ENCODE measurements at regions not wholly inside any gene's neighbourhood (a gene's known extent, or its start where the extent isn't known, plus 50 kb on each side); places are given as distances from the start of the nearest gene placed in this dataset.

GRCh38 chr14:96617635-96618034, 115.5 kb downstream of the PAPOLA start:
- no peak for DNase-seq

DNA sequence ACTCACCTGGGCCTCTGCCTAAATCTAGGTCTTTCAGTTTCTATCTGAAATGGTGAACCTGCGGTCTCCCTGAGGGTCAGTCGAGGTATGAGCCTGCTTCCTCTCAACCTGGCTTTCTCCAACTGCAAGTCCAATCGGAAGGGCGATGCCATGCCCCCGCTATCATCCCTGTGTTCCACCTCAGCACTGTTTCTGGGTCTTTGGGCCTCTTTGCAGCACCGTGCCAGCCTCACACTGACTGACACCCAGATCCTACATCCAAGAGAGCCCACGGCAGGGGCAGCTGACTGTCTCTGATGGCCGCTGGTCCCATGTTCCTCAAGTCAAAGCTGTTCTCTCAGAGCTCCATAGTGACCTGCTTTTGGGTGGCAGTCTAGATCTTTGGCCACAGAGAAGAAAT, 120.7 kb downstream of the PAPOLA start:
- DNase-seq: peak; percentile 43

DNA sequence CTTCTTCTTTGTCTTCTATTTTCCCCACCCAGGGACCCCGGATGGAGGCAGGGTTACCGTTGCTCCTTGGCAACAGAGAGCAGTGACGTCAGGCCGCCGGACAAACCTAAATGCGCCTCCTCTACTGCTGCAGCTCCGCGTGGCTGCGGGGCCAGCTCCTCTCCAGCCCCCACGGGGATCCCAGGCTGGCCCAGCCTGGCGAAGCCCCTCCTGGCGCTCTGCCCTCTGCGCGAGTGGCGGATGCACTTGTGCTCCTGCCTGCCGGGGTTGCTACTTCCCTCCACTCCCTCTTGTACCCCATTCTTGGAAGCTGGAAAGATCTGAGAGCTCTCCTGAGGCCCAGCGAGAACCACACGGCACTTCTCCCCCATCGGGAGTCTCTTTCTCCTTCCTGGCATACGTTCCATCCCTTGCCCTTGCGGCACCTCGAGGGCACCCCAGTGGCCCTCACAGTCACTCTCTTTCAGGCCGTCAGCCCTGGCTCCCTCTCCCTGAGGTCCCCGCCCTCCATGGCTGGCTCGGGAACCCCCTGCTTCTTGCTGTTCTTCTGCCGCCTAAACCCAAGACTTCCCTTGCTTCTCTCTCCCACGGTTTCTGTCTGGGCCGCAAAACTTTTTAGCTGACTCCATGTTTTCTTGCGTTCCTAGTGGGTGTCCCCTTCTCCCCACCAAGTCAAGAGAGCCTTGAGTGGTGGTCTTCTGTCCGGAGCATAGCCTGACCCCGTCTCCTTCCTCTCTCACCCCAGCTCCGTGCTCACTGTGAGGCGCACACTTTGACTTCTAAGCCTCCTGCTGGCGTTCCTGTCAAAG, 121.7 kb downstream of the PAPOLA start:
- peak; percentile 22 for DNase-seq

GRCh38 chr14:96624661-96625425, 122.7 kb downstream of the PAPOLA start:
- DNase-seq: peak; percentile 47

- peak; percentile 47 for DNase-seq
Measured at GRCh38 chr14:96625426-96625985, 123.3 kb downstream of the PAPOLA start.

DNA sequence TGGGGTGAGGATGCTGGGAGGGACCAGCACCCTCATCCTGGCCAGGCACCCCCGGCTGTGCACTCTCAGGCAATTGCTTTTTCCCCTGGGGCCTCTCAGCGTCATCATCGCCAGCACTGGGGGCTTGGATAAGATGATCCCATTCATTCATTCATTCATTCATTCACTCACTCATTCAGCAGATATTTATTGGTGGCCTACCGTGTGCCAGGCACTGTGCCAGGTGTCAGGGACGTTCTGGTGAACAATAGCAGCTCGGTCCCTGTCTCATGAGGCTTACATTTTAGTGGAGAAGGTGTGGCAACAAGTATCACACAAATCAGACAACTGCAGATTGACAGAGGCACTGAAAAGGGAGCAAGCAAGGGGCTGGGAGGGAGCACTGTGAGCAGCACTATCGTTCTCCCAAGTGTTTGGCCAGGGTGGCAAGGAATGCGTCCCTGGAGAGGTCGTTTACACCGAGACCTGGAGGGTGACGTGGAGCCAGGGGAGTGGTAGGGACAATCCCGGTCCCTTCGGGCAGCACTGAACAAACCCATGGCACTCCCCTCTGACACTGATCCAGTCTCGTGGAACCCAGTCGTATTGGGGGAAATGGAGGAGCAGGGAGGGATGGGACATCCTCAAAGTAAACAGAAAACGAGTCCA, 124.1 kb downstream of the PAPOLA start:
- peak; percentile 37 for DNase-seq

DNA sequence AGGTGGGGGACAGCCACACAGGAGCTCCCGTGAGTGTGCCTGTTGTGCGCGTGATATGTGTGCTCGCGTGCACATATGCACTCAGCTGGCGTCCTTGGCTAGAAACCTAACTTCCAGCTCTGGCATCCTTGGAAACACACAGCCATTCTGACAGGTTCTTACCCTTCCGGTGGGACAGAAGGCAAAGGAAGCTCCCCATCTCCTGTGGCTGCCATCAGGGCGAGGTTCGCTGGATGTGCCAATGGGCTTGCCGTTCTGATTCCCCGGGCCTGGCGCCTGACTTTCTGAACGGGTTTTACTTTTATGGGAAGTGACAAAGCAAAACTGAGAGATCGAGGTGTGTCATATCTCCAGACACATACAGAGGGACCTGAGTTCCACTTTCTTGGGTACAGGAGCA, 124.7 kb downstream of the PAPOLA start:
- peak; percentile 38 for DNase-seq

- no peak for DNase-seq
Measured at GRCh38 chr14:96627386-96627785, 125.2 kb downstream of the PAPOLA start.

DNA sequence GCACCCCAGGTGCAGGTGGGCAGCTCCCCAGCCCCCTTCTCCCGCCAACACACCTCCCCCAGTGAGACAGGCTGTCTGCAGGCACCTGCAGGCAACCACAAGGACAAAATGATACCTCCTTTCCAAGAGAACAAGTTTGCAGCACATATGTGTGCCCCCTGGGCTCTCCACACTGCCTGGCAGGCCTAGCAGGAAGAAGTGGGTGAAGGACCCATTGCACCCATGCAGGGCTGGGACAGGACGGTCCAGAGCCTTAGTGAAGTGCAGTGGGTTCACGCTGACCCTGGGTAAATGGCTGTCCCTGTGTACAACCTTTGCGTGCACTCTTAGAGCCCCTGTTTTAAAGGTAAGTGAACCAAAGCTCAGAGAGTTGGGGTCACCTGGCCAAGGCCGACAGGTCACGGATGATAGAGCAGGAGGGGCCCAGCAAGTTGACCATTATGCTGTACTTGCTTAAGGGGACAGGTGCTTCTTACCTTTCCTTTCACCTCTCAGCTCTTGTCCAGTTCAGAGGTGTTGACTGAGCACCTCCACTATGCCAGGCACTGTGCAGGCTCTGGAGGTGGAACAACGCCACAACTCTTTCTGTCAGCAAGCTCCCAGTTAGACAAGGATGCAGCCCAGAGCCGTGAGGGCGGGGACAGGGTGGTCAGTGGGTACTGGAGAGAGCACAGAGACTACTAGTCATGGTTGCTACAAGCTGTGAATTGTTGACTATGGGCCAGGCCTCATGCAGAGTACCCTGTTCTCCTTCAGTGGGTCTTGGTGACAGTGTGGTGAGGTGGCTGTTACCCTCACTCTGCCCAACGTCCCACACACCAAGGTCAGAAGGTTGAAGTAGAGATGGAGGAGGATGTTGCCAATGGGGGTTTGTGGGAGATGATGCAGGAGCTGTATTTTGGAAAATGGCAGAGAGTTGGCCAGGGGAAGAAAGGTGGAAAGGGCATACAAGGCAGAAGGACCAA, 125.9 kb downstream of the PAPOLA start:
- peak; percentile 37 for DNase-seq

GRCh38 chr14:96629082-96629481, 126.9 kb downstream of the PAPOLA start:
- DNase-seq: peak; percentile 32

GRCh38 chr14:96629558-96630222, 127.5 kb downstream of the PAPOLA start:
- DNase-seq: peak; percentile 23

GRCh38 chr14:96630281-96630680, 128.1 kb downstream of the PAPOLA start:
- DNase-seq: peak; percentile 9

GRCh38 chr14:96631030-96631429, 128.8 kb downstream of the PAPOLA start:
- peak; percentile 25 for DNase-seq

DNA sequence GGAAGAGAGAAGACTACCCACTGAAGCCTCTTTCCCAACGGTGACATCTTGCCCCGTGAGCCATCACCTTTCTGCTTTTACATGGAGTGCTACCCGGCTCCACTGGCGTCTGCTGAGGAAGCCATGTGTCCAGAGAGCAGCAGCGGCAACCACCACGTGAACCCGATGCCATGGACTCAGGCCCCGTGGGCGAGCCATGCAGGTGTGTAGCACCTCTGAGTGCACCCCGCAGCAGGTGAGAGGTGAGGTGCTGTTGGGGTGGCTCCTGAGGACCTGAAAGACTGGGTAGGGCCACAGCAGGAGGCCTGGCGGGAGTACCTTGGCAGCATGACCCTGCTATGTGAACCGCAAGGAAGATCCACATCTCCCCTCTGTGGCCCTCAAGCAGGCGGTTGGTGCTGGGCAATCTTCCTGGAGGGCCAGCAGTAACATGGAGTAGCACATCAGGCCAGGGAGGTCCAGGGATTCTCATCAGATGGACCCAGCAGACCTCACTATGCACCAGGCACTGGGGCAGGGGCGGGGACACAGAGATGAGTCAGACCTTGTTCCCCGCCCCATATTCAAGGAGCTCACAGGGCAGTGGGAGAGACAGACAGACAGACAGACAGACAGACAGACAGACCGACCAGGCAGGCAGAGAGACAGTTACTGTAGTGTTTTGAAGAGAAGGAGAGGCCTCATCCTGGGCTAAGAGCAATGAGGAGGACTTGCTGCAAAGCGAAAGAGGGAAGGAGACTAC, 129.6 kb downstream of the PAPOLA start:
- peak; percentile 59 for DNase-seq

GRCh38 chr14:96632363-96632758, 130.2 kb downstream of the PAPOLA start:
- no peak for DNase-seq

- no peak for DNase-seq
Measured at GRCh38 chr14:96633096-96633495, 130.9 kb downstream of the PAPOLA start.

DNA sequence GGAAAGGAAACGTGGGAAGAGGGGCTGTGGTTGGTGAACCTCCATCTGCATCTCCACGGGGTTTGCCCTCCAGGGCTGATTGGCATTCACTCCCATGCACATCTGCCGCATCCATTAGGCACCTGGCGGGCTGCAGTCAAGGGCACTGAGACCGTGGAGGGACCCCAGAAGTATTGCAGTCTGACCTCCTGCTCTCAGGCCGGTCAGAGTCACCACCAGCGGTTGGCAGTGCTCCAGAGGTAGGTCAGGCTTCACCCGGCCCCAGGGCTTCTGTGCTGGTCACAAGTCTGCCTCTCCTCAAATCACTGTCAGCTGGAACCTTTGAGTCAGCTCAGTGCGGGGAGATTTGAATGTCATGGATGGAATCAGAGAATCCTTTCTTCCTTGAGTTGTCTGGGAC, 132.3 kb downstream of the PAPOLA start:
- DNase-seq: no peak

DNA sequence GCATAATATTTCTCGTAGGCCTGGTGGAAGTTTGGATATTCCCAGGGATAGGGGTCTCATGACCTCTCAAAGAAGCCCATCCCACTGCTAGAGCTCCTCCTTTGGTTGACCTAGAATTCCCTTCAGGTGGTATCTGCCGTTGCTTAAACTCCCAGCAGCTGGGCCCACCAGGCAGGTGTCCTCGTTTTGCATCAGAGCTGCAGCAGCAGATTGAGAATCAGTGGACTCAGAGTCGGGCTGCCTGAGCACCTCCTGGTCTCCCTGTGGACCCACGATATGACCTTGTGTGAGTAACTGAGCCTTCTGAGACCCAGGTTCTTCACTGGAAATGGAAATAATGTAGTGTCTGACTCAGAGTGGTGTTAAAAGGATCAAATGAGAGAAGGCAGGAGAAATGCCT, 132.7 kb downstream of the PAPOLA start:
- DNase-seq: no peak

DNA sequence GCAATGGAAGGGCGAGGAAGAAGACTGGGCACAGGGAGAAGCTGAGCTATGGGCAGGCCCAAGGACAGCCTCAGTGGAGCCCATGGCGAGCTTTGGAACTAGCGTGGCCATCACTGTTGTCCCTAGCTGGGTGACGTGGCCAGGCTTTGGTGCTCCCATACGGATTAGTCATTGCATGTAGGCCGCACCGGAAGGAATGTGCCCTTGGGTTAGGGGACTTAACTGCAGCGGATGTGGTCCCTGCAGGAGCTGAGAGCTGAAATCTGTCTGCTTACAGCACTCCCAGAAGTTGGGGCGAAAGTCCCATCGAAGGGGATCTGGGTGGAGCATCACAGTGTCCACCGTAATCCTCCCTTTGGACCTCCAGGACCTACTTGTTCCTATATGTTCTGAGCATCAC, 133.7 kb downstream of the PAPOLA start:
- DNase-seq: no peak

GRCh38 chr14:96637521-96637920, 135.3 kb downstream of the PAPOLA start:
- DNase-seq: no peak
